A673 (cell line): ENCODE measurements at regions not wholly inside any gene's neighbourhood (a gene's known extent, or its start where the extent isn't known, plus 50 kb on each side); places are given as distances from the start of the nearest gene placed in this dataset.

Experiments
- EZH2 ChIP-seq: fragments of 200-600 bp; sonication (generic); IDR thresholded peaks from 2 replicates; pipeline ENCODE4 v1.6.1; 2017; ENCODE audit warnings: borderline replicate concordance, low read depth, mild to moderate bottlenecking, mixed read lengths, antibody characterized with exemption, low read length; ENCODE audit not compliant: poor library complexity, severe bottlenecking
- TF ChIP-seq, protein P1 (sequence below): fragments of 300-800, 200-600 bp; sonication (generic); conservative IDR thresholded peaks from 2 replicates; pipeline ENCODE4 v1.5.1; 2017; ENCODE audit warnings: low read depth, mild to moderate bottlenecking, antibody characterized with exemption, low read length, moderate library complexity, mixed read lengths

DNA sequence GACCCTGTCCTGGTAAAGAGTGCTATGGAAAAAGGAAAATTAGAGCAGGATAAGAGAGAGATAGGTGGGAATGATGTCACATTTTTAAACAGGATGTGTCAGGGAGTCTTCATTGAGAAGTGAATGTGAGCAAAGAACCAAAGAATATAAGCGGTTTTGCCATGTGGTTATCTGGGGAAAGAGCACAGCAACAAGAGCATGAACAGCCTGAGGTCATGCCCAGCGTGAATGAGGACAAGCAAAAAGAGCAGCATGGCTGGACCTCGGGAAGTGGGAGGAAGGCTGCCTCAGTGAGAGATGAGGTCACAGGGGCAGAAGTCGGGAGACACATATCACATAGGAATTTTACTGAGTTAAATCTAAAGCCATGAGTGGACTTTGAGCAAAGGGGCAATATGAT lies 82.8 kb upstream of the HES1 start:
- TF ChIP-seq, protein P1, sequence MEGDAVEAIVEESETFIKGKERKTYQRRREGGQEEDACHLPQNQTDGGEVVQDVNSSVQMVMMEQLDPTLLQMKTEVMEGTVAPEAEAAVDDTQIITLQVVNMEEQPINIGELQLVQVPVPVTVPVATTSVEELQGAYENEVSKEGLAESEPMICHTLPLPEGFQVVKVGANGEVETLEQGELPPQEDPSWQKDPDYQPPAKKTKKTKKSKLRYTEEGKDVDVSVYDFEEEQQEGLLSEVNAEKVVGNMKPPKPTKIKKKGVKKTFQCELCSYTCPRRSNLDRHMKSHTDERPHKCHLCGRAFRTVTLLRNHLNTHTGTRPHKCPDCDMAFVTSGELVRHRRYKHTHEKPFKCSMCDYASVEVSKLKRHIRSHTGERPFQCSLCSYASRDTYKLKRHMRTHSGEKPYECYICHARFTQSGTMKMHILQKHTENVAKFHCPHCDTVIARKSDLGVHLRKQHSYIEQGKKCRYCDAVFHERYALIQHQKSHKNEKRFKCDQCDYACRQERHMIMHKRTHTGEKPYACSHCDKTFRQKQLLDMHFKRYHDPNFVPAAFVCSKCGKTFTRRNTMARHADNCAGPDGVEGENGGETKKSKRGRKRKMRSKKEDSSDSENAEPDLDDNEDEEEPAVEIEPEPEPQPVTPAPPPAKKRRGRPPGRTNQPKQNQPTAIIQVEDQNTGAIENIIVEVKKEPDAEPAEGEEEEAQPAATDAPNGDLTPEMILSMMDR: no peak
- no peak for TF ChIP-seq EZH2
